HepG2 (cell line): ENCODE measurements at regions not wholly inside any gene's neighbourhood (a gene's known extent, or its start where the extent isn't known, plus 50 kb on each side); places are given as distances from the start of the nearest gene placed in this dataset.

Experiments used
- ATAC-seq: fragments of 200-7000 bp; cut with Tn5 transposase; 3 replicates; pipeline ENCODE4 v1.9.1; 2020; ENCODE audit warnings: mild to moderate bottlenecking, moderate library complexity
- BruUV-seq: library from RNA; stranded (reverse); fragments of 400-500 nt; replicated peaks from 2 replicates; lab custom pipeline; 2021; lab: Mats Ljungman, UMichigan
- CTCF ChIA-PET: fragments of 300-600 bp; formaldehyde crosslinking; extraction: SDS; loops from one replicate; lab custom pipeline; 2021; ENCODE audit warnings: low total read pairs, inconsistent platforms, low intra/inter-chr PET ratio; lab: Yijun Ruan, JAX
- POLR2A ChIA-PET: fragments of 350-600 bp; sonication (Branson Sonifier 250); formaldehyde crosslinking; loops from one replicate; lab custom pipeline; 2020; ENCODE audit warnings: antibody characterized with exemption, inconsistent platforms; lab: Yijun Ruan, JAX
- DNase-seq: peaks from one replicate; pipeline ENCODE4 v3.0.0-alpha.2; 2015; ENCODE audit warnings: low spot score
- FAIRE-seq: peaks from 3 replicates; lab custom pipeline; 2011; peaks lifted over from hg19 to GRCh38; lab: Jason Lieb, UNC
- H2AFZ ChIP-seq: one replicate; pipeline ENCODE4 v1.6.1; 2011; ENCODE audit warnings: low read length, inconsistent platforms
- H3K27ac ChIP-seq: fragments of 300-600 bp; 3 replicates; pipeline ENCODE4 v1.8.0; 2011; ENCODE audit warnings: mixed run types, mild to moderate bottlenecking, mixed read lengths, low read length, inconsistent platforms; ENCODE audit not compliant: insufficient read depth; ENCODE audit errors: extremely low read length
- H3K27me3 ChIP-seq, 2 experiments: fragments of 200-600 bp in 1 of 2; 2 replicates in 1 of 2; 3 replicates in 1 of 2; pipeline versions ENCODE4 v1.6.0 to v1.8.0; 2011; ENCODE audit warnings: low read length in 2 of 2, mild to moderate bottlenecking in 2 of 2, moderate library complexity in 2 of 2, inconsistent platforms in 1 of 2; ENCODE audit not compliant: insufficient read depth in 2 of 2, control insufficient read depth in 1 of 2
- H3K36me3 ChIP-seq, 2 experiments: fragments of 200-600 bp in 1 of 2; replicated peaks in 1 of 2; 2 replicates in 1 of 2; 3 replicates in 1 of 2; pipeline versions ENCODE4 v1.5.1 to v1.8.0; 2011; ENCODE audit warnings: low read length in 2 of 2, inconsistent platforms in 1 of 2; ENCODE audit not compliant: insufficient read depth in 2 of 2, control insufficient read depth in 1 of 2
- H3K4me1 ChIP-seq: 2 replicates; pipeline ENCODE4 v1.5.1; 2012; ENCODE audit warnings: low read length, inconsistent platforms; ENCODE audit not compliant: insufficient read depth
- H3K4me2 ChIP-seq: 2 replicates; pipeline ENCODE4 v1.6.0; 2011; ENCODE audit warnings: low read depth, low read length, inconsistent platforms
- H3K4me3 ChIP-seq, 3 experiments: fragments of 200-600 bp in 1 of 3; sonication (generic), shearing (Covaris generic) in 1 of 3; replicated peaks in 1 of 3; 2 replicates each; pipeline ENCODE4 v1.5.1; 2011 to 2016; ENCODE audit warnings: low read length in 3 of 3, inconsistent platforms in 2 of 3, low read depth in 2 of 3, mild to moderate bottlenecking in 2 of 3, control low read depth in 1 of 3, mixed read lengths in 1 of 3; ENCODE audit not compliant: insufficient read depth in 1 of 3
- H3K79me2 ChIP-seq: one replicate; pipeline ENCODE4 v1.6.1; 2011; ENCODE audit warnings: low read length, inconsistent platforms; ENCODE audit not compliant: insufficient read depth
- H3K9ac ChIP-seq: 2 replicates; pipeline ENCODE4 v1.6.0; 2011; ENCODE audit warnings: mild to moderate bottlenecking, low read depth, low read length, inconsistent platforms; ENCODE audit not compliant: insufficient read depth
- H3K9me3 ChIP-seq: 2 replicates; pipeline ENCODE4 v1.5.1; 2012; ENCODE audit warnings: mild to moderate bottlenecking, low read length
- H4K20me1 ChIP-seq: 2 replicates; pipeline ENCODE4 v1.6.0; 2011; ENCODE audit warnings: inconsistent platforms, mild to moderate bottlenecking, low read length, moderate library complexity; ENCODE audit not compliant: insufficient read depth
- AKAP8 ChIP-seq: sonication (generic); formaldehyde crosslinking; IDR thresholded peaks from 2 replicates; pipeline ENCODE4 v1.5.1; 2020; ENCODE audit warnings: mild to moderate bottlenecking, missing genetic modification reagents
- ARHGAP35 ChIP-seq: sonication (generic); formaldehyde crosslinking; IDR thresholded peaks from 2 replicates; pipeline ENCODE4 v1.9.0; 2022; ENCODE audit warnings: mild to moderate bottlenecking, inconsistent platforms, moderate library complexity, missing genetic modification reagents, borderline replicate concordance
- BCLAF1 ChIP-seq: fragments of 450-650 bp; IDR thresholded peaks from 2 replicates; pipeline ENCODE4 v1.6.1; 2017; ENCODE audit warnings: mild to moderate bottlenecking
- MXD1 ChIP-seq: sonication (generic); formaldehyde crosslinking; IDR thresholded peaks from 2 replicates; pipeline ENCODE4 v1.4.0; 2020; ENCODE audit warnings: mild to moderate bottlenecking, missing genetic modification reagents
- NFIC ChIP-seq: IDR thresholded peaks from 2 replicates; pipeline ENCODE4 v1.6.1; 2012; ENCODE audit warnings: mild to moderate bottlenecking, low read length, inconsistent platforms
- RBAK ChIP-seq: sonication (generic); formaldehyde crosslinking; IDR thresholded peaks from 2 replicates; pipeline ENCODE4 v1.5.1; 2020; ENCODE audit warnings: mild to moderate bottlenecking, missing genetic modification reagents
- RFXANK ChIP-seq: IDR thresholded peaks from 2 replicates; pipeline ENCODE4 v1.6.1; 2016
- TAF1 ChIP-seq: sonication (generic); formaldehyde crosslinking; IDR thresholded peaks from 2 replicates; pipeline ENCODE4 v1.4.0; 2020; ENCODE audit warnings: missing genetic modification reagents
- WIZ ChIP-seq: sonication (generic); formaldehyde crosslinking; IDR thresholded peaks from 2 replicates; pipeline ENCODE4 v1.5.1; 2020; ENCODE audit warnings: mild to moderate bottlenecking, missing genetic modification reagents
- ZNF180 ChIP-seq: sonication (generic); formaldehyde crosslinking; IDR thresholded peaks from 2 replicates; pipeline ENCODE4 v1.4.0; 2020; ENCODE audit warnings: low read depth, missing genetic modification reagents, borderline replicate concordance
- ZNF260 ChIP-seq: sonication (generic); formaldehyde crosslinking; IDR thresholded peaks from 2 replicates; pipeline ENCODE4 v1.4.0; 2020; ENCODE audit warnings: missing genetic modification reagents, low read depth, mild to moderate bottlenecking, borderline replicate concordance
- ZNF563 ChIP-seq: sonication (generic); formaldehyde crosslinking; IDR thresholded peaks from 2 replicates; pipeline ENCODE4 v1.8.0; 2022; ENCODE audit warnings: mild to moderate bottlenecking, moderate library complexity, missing genetic modification reagents
- ZNF777 ChIP-seq: sonication (generic); formaldehyde crosslinking; IDR thresholded peaks from 2 replicates; pipeline ENCODE4 v1.4.0; 2020; ENCODE audit warnings: missing genetic modification reagents
- ZSCAN29 ChIP-seq: sonication (generic); formaldehyde crosslinking; conservative IDR thresholded peaks from 2 replicates; pipeline ENCODE4 v1.4.0; 2020; ENCODE audit warnings: mild to moderate bottlenecking, missing genetic modification reagents
- WGBS: methylation state at CpG from one replicate; pipeline ENCODE4 v1.1.6; 2017; ENCODE audit warnings: low lambda C conversion rate; 5-methylcytosine and 5-hydroxymethylcytosine counted together
- in situ Hi-C: cut with HindIII; loops from 2 replicates; pipeline ENCODE4 v1.10.0; 2017; ENCODE audit warnings: low pct_unique_long_range_greater_than_20kb; ENCODE audit not compliant: extremely low pct_ligation_motif_present
- intact Hi-C: fragments of 100-400 bp; cut with micrococcal nuclease; formaldehyde crosslinking; loops from one replicate; pipeline ENCODE4 v1.10.0; 2022; ENCODE audit not compliant: unreplicated experiment
- TF ChIP-seq, protein P1 (sequence below): IDR thresholded peaks from 2 replicates; pipeline ENCODE4 v1.6.1; 2018; ENCODE audit warnings: missing genetic modification reagents, mild to moderate bottlenecking, missing compliant biosample characterization
- TF ChIP-seq, protein P2 (sequence below): sonication (generic); formaldehyde crosslinking; IDR thresholded peaks from 2 replicates; pipeline ENCODE4 v1.4.0; 2020; ENCODE audit warnings: mild to moderate bottlenecking, missing genetic modification reagents

DNA sequence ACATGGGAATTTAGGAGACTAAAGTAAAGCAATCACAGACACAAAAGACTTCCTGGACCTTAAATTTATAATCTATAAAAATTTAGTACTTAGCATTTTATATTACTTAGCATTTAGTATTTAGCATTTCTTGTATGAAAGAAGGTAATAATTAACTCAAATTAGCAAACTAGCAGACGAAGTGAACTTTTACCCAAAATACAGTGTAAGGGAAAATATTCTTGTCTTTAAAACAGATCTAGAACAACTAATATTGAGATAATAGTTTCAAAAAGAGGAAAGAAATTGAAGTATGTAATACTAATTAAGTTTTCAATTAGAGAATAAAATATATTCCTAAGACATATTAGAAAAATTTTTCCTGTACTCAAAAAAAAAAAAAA lies 134.5 kb upstream of the ZNF804A start:
- H3K27ac ChIP-seq, result no peak overlapping the region
- POLR2A ChIA-PET, result no interaction called here
- CTCF ChIA-PET, result no interaction called here

More for the DNA sequence above, 134.5 kb upstream of the ZNF804A start:
- ATAC-seq, result no peak
- Histone ChIP-seq H3K4me2 (peak overlapping the region; percentile 37; the same call in 1 of the 2 replicates), H3K9me3 (no peaks in the 10 kb centered on the region), H3K36me3 (no peaks in the 10 kb centered on the region), H4K20me1 (no peaks in the 10 kb centered on the region), H3K79me2 (no peaks in the 10 kb centered on the region), H3K4me3 (no peak overlapping the region), H3K27me3 (no peaks in the 10 kb centered on the region), H3K9ac (no peak overlapping the region), H2AFZ (no peak overlapping the region), H3K4me1 (peaks cover 12% of the 10 kb centered on the region)
- WGBS, result 0% methylated on average over 1 of the region's 1 CpG
- intact Hi-C loops (no loop called here), in situ Hi-C loops (no loop called here)
- no peak for DNase-seq
- no TSS peak for BruUV-seq
- FAIRE-seq, result no peak
- no peak for TF ChIP-seq WIZ (CRISPR knock-in tag)
- no peak for TF ChIP-seq RFXANK (CRISPR knock-in tag)
- TF ChIP-seq, protein P1, sequence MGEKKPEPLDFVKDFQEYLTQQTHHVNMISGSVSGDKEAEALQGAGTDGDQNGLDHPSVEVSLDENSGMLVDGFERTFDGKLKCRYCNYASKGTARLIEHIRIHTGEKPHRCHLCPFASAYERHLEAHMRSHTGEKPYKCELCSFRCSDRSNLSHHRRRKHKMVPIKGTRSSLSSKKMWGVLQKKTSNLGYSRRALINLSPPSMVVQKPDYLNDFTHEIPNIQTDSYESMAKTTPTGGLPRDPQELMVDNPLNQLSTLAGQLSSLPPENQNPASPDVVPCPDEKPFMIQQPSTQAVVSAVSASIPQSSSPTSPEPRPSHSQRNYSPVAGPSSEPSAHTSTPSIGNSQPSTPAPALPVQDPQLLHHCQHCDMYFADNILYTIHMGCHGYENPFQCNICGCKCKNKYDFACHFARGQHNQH (CRISPR knock-in tag), result no peak
- TF ChIP-seq TAF1 (CRISPR knock-in tag), result no peak
- no peak for TF ChIP-seq RBAK (CRISPR knock-in tag)
- no peak for TF ChIP-seq ZNF180 (CRISPR knock-in tag)
- TF ChIP-seq, protein P2, sequence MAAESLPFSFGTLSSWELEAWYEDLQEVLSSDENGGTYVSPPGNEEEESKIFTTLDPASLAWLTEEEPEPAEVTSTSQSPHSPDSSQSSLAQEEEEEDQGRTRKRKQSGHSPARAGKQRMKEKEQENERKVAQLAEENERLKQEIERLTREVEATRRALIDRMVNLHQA, result no peak
- TF ChIP-seq MXD1 (CRISPR knock-in tag), result no peak
- no peak for TF ChIP-seq ZNF260
- no peak for TF ChIP-seq ZSCAN29 (CRISPR knock-in tag)
- no peak for TF ChIP-seq BCLAF1
- no peak for TF ChIP-seq ARHGAP35
- no peak for TF ChIP-seq NFIC
- no peak for TF ChIP-seq ZNF777
- no peak for TF ChIP-seq AKAP8 (CRISPR knock-in tag)
- TF ChIP-seq ZNF563 (CRISPR knock-in tag), result no peak
